ENCODE measurements at regions not wholly inside any gene's neighbourhood (a gene's known extent, or its start where the extent isn't known, plus 50 kb on each side); places are given as distances from the start of the nearest gene placed in this dataset.
"Not testable (repeated sequence)": the region's sequence is repeated elsewhere in the genome, so short reads cannot be mapped to it uniquely, and the experiment has no call there.

DNA sequence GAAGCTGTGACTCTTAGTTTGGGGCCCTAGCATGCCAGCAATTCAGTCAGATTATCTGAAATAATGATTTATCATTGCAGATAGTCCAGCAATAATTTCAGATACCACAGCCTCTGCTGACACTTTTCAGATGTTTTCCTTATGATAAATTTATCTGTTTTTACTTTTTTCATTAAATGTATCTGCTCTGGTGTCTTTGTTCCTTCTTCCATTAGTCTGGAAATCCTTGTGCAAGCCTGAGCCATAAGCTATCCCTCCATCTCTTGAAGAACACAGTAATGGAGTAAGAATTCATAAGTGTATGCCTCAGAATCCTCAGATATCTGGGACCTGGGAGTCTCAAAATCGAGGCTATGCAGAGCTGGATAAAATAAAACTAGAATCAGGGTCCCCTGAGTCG is 146.4 kb upstream of the KRR1 start:
- Histone ChIP-seq H3K4me1 (no peaks in the 10 kb centered on the region), H3K36me3 (no peaks in the 10 kb centered on the region), H3K9me3 (no peaks in the 10 kb centered on the region), H3K4me3 (no peak overlapping the region), H3K27me3 (no peaks in the 10 kb centered on the region), H3K27ac (no peak overlapping the region)
- intact Hi-C loops (cut with DNase I), result no loop called here
- TF ChIP-seq, protein P1, sequence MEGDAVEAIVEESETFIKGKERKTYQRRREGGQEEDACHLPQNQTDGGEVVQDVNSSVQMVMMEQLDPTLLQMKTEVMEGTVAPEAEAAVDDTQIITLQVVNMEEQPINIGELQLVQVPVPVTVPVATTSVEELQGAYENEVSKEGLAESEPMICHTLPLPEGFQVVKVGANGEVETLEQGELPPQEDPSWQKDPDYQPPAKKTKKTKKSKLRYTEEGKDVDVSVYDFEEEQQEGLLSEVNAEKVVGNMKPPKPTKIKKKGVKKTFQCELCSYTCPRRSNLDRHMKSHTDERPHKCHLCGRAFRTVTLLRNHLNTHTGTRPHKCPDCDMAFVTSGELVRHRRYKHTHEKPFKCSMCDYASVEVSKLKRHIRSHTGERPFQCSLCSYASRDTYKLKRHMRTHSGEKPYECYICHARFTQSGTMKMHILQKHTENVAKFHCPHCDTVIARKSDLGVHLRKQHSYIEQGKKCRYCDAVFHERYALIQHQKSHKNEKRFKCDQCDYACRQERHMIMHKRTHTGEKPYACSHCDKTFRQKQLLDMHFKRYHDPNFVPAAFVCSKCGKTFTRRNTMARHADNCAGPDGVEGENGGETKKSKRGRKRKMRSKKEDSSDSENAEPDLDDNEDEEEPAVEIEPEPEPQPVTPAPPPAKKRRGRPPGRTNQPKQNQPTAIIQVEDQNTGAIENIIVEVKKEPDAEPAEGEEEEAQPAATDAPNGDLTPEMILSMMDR (IDR thresholded peaks at IDR 0.05), result no peak
- no peak for ATAC-seq
- DNase-seq, result no peak

DNA sequence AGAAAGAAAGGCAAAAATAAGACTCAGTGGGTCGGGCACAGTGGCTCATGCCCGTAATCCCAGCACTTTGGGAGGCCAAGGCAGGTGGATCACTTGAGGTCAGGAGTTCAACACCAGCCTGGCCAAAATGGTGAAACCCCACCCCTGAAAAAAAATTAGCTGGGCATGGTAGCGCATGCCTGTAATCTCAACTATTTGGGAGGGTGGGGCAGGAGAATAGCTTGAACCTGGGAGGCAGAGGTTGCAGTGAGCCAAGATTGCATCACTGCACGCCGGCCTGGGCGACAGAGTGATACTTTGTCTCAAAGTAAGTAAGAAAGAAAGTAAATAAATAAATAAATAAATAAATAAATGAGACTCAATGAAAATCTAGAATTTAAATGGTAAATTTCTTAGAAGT is 145.9 kb upstream of the KRR1 start:
- ATAC-seq; H3K4me3 ChIP-seq; H3K9me3 ChIP-seq; H3K27me3 ChIP-seq; H3K27ac ChIP-seq; DNase-seq; H3K4me1 ChIP-seq; intact Hi-C loops (cut with DNase I); H3K36me3 ChIP-seq: not testable (repeated sequence)

DNA sequence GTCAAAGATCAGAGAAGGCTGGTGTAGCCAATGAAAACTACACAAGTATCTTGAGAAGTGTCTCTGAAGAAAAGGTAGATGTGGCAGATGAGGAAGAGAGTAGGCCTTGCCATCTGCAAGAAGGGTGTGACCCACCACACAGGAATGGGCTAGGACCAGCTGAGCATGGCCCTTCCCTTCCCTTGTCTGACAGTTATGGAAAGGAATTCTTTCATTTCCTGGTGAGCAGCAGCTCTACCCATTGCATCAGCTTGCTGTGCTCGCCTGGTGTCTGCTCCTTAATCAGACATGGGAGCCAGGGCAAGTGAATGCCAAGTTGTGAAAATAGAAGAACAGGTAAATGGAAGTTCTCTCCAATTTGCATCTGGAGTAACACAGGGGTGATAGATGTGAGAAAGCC is 145.2 kb upstream of the KRR1 start:
- no peaks in the 10 kb centered on the region for H3K4me1 ChIP-seq
- H3K9me3 ChIP-seq, result no peaks in the 10 kb centered on the region
- intact Hi-C loops (cut with DNase I), result no loop called here
- H3K4me3 ChIP-seq, result no peak overlapping the region
- DNase-seq, result no peak
- no peaks in the 10 kb centered on the region for H3K27me3 ChIP-seq
- ATAC-seq, result no peak
- no peak overlapping the region for H3K27ac ChIP-seq
- TF ChIP-seq, protein P1 (IDR thresholded peaks at IDR 0.05), result no peak
- no peaks in the 10 kb centered on the region for H3K36me3 ChIP-seq

DNA sequence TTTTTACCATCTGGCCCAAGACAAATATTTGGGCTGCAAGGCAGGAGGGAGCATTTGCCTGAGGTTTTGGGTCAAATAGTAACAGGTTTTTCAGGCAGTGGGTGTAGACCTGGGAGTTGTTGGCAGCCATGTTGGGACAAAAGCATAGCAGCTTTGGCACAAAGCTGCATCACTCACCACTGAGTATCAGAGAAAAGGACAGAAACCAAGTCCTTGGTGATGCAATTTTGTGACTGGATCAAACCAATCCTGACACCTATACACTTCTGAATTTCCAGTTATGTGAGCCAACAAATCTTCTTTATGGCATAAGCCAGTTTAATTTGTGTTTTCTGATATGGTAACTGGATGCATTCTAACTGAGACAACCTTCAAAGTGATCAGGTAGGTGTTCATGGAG is 144.8 kb upstream of the KRR1 start:
- Histone ChIP-seq H3K36me3 (no peaks in the 10 kb centered on the region), H3K4me3 (no peak overlapping the region), H3K9me3 (no peaks in the 10 kb centered on the region), H3K4me1 (no peaks in the 10 kb centered on the region), H3K27ac (no peak overlapping the region), H3K27me3 (no peaks in the 10 kb centered on the region)
- DNase-seq (no peak), ATAC-seq (no peak)
- TF ChIP-seq, protein P1 (IDR thresholded peaks at IDR 0.05), result no peak
- intact Hi-C loops (cut with DNase I), result no loop called here

DNA sequence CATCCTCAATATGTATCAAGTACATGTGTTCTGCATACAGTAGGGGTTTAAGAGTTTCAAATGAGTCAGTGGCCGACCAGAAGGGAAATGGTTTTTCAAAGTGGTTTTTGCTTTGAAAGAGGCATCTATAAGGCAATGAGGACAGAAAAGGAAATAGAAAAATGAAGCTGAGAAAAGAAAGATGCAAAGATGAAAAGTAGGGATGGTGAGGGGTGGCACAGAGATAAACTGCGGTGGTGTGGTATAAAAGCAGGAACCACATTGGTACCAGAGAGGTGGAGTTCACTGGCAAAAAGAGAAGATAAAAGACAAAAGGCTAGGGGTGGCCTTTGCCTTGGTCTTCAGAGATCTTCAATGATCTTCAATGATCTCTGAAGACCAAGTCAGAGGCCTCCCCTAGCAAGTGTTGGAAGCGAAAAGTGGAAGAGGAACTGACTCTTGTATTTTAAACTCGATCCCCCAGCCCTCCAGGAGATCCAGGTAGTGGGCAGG is 144.0 kb upstream of the KRR1 start:
- Histone ChIP-seq H3K4me1 (no peaks in the 10 kb centered on the region), H3K4me3 (no peak overlapping the region), H3K27ac (no peak overlapping the region), H3K36me3 (no peaks in the 10 kb centered on the region), H3K27me3 (no peaks in the 10 kb centered on the region), H3K9me3 (no peaks in the 10 kb centered on the region)
- no peak for DNase-seq
- ATAC-seq, result no peak
- TF ChIP-seq, protein P1 (IDR thresholded peaks at IDR 0.05), result no peak
- intact Hi-C loops (cut with DNase I), result no loop called here

DNA sequence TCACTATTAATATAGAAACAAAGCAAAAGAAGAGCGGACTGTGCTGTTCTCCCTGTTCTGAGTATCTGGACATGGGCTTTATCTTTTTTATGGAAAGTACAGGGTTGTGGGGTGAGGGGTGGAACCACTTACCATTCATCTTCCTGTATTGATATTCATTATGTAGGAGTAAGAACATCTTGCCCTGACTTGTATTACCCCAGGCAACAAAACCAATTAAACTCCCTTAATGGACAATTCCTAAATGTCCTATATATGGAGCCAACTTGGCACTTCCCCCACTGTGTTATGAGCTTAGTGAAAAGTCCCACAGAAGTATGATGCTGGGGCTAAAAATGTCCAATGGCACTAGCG is 139.9 kb upstream of the KRR1 start:
- Histone ChIP-seq H3K36me3 (no peaks in the 10 kb centered on the region), H3K4me3 (no peak overlapping the region), H3K4me1 (no peaks in the 10 kb centered on the region), H3K9me3 (no peaks in the 10 kb centered on the region), H3K27me3 (no peaks in the 10 kb centered on the region), H3K27ac (no peak overlapping the region)
- no peak for ATAC-seq
- TF ChIP-seq, protein P1 (IDR thresholded peaks at IDR 0.05), result no peak
- intact Hi-C loops (cut with DNase I), result no loop called here
- no peak for DNase-seq
